Fibroblast of pulmonary artery (primary cell): ENCODE measurements at regions not wholly inside any gene's neighbourhood (a gene's known extent, or its start where the extent isn't known, plus 50 kb on each side); places are given as distances from the start of the nearest gene placed in this dataset.

ENCODE experiments used
- DNase-seq: peaks from one replicate; pipeline ENCODE4 v3.0.0-alpha.2; 2010; ENCODE audit warnings: low read depth
- H3K4me3 ChIP-seq: replicated peaks from 2 replicates; pipeline ENCODE4 v1.5.1; 2011; ENCODE audit warnings: low read depth, mild to moderate bottlenecking, control low read depth, low read length, moderate library complexity
- CTCF ChIP-seq: IDR thresholded peaks from 2 replicates; pipeline ENCODE4 v1.5.1; 2011; ENCODE audit warnings: mild to moderate bottlenecking, control low read depth, low read length, inconsistent platforms; ENCODE audit errors: missing control alignments

GRCh38 chr7:126150278-126150958 lies 1102.3 kb downstream of the GRM8 start:
- DNase-seq = no peak
- no peak for TF ChIP-seq CTCF
- H3K4me3 ChIP-seq = no peak overlapping the region

- H3K4me3 ChIP-seq = no peak overlapping the region
- no peak for TF ChIP-seq CTCF
- no peak for DNase-seq
Measured at GRCh38 chr7:126140858-126141466, 1111.8 kb downstream of the GRM8 start.

- TF ChIP-seq CTCF = no peak
- H3K4me3 ChIP-seq = no peak overlapping the region
- DNase-seq = no peak
Measured at GRCh38 chr7:126119981-126120380, 1132.8 kb downstream of the GRM8 start.

GRCh38 chr7:126103582-126103981 lies 1149.2 kb downstream of the GRM8 start:
- H3K4me3 ChIP-seq = no peak overlapping the region
- TF ChIP-seq CTCF = no peak
- no peak for DNase-seq

- TF ChIP-seq CTCF = no peak
- no peak for DNase-seq
- H3K4me3 ChIP-seq = no peak overlapping the region
Measured at GRCh38 chr7:126083014-126083413, 1153.4 kb upstream of the POT1 start.

- DNase-seq = no peak
- no peak overlapping the region for H3K4me3 ChIP-seq
- TF ChIP-seq CTCF = no peak
Measured at GRCh38 chr7:126079581-126079980, 1150.0 kb upstream of the POT1 start.

GRCh38 chr7:126079151-126079550 lies 1149.5 kb upstream of the POT1 start:
- no peak for TF ChIP-seq CTCF
- no peak for DNase-seq
- H3K4me3 ChIP-seq = no peak overlapping the region
